Activated CD4-positive, alpha-beta memory T cell treated with anti-CD3 and anti-CD28 coated beads for 36 hours (primary cell): ENCODE measurements at regions not wholly inside any gene's neighbourhood (a gene's known extent, or its start where the extent isn't known, plus 50 kb on each side); places are given as distances from the start of the nearest gene placed in this dataset.
"Not testable (repeated sequence)": the region's sequence is repeated elsewhere in the genome, so short reads cannot be mapped to it uniquely, and the experiment has no call there.

ENCODE experiments used
- CTCF ChIA-PET: fragments of 350-600 bp; sonication (Branson Sonifier 250); formaldehyde crosslinking; loops from one replicate; lab custom pipeline; 2021; ENCODE audit warnings: antibody characterized with exemption, inconsistent platforms; lab: Charles Lee
- POLR2A ChIA-PET: fragments of 350-600 bp; sonication (Branson Sonifier 250); formaldehyde crosslinking; loops from one replicate; lab custom pipeline; 2021; ENCODE audit warnings: antibody characterized with exemption; lab: Charles Lee
- DNase-seq: peaks from one replicate; pipeline ENCODE4 v3.0.0-alpha.2; 2020
- H3K27ac Mint-ChIP-seq: one replicate; pipeline ENCODE4 v1.8.0; 2021; ENCODE audit warnings: mixed read lengths
- H3K27me3 Mint-ChIP-seq: one replicate; pipeline ENCODE4 v1.8.0; 2021; ENCODE audit warnings: mixed read lengths
- H3K36me3 Mint-ChIP-seq: one replicate; pipeline ENCODE4 v1.8.0; 2021; ENCODE audit warnings: mixed read lengths
- H3K4me1 Mint-ChIP-seq: one replicate; pipeline ENCODE4 v1.8.0; 2021; ENCODE audit warnings: low read depth, mixed read lengths
- H3K4me3 Mint-ChIP-seq: one replicate; pipeline ENCODE4 v1.8.0; 2021; ENCODE audit warnings: mild to moderate bottlenecking, mixed read lengths
- H3K9me3 Mint-ChIP-seq: one replicate; pipeline ENCODE4 v1.8.0; 2021; ENCODE audit warnings: mixed read lengths
- intact Hi-C: fragments of 100-400 bp; cut with micrococcal nuclease; formaldehyde crosslinking; loops from one replicate; pipeline ENCODE4 v1.15.1; 2023

DNA sequence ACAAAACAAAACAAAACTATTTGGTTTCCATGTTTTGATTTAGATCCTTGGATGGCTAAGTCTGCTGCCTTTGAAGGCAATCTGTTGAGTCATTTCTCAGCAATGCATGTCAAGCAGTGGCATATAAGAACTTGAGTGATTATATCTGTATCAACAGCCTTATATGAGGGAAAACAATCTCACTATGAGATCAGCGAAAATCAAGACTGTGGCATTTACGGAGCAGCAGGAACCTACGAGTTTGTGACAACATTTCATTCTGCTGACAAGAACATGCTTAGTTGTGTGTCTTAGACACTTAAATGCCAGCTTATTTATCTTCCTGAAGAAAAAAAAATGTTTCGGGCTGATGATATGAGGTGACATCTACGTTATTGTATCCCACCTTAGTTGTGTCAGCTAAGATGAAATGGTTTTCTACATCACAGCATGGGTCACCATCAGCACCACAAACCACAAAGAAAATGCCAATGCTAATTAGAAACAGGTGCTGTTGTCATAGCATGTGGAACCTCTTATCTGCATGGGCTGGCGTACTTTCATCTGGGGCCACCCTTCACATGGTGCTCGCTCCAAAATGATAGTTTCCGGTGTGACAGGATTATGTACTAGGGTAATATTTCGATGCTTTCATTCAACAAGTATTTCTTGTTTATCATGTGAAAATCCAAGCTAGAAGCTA, 1085.5 kb downstream of the SORCS1 start:
- no peak overlapping the region for H3K4me3 Mint-ChIP-seq
- intact Hi-C loops, result no loop called here
- H3K27me3 Mint-ChIP-seq, result no peaks in the 10 kb centered on the region
- H3K9me3 Mint-ChIP-seq, result peaks cover 6% of the 10 kb centered on the region
- no peaks in the 10 kb centered on the region for H3K36me3 Mint-ChIP-seq
- no peak for DNase-seq
- no peaks in the 10 kb centered on the region for H3K4me1 Mint-ChIP-seq
- CTCF ChIA-PET, result no interaction called here
- POLR2A ChIA-PET, result no interaction called here
- H3K27ac Mint-ChIP-seq, result no peak overlapping the region

GRCh38 chr10:106076496-106076895, 1088.0 kb downstream of the SORCS1 start:
- CTCF ChIA-PET, result no interaction called here
- intact Hi-C loops, result no loop called here
- no peaks in the 10 kb centered on the region for H3K36me3 Mint-ChIP-seq
- H3K27ac Mint-ChIP-seq, result no peak overlapping the region
- H3K4me1 Mint-ChIP-seq, result no peaks in the 10 kb centered on the region
- no peaks in the 10 kb centered on the region for H3K27me3 Mint-ChIP-seq
- H3K9me3 Mint-ChIP-seq, result peaks cover 9% of the 10 kb centered on the region
- no peak for DNase-seq
- no peak overlapping the region for H3K4me3 Mint-ChIP-seq
- POLR2A ChIA-PET, result no interaction called here

DNA sequence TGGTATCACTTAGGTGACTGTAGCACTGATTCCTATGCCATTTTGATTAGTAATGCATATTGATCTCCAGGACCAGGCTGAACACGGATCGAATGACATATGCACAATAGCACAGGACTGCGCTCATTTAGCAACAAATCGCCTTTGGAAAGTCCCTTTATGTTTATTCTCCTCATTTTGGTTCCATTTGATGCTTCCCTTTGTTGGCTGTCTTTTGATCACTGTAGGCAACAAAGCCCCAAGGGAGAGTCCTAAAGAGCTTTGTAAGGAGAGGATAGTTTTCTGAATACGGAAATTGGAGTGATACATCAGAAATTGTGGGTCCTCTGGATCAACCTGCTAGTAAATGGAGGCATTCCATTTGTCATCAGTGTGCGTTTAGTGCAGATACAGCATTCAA, 1111.4 kb downstream of the SORCS1 start:
- ChIA-PET CTCF (no interaction called here), POLR2A (no interaction called here)
- no peak for DNase-seq
- no peaks in the 10 kb centered on the region for H3K27me3 Mint-ChIP-seq
- H3K4me1 Mint-ChIP-seq, result no peaks in the 10 kb centered on the region
- intact Hi-C loops, result no loop called here
- H3K4me3 Mint-ChIP-seq, result no peak overlapping the region
- H3K9me3 Mint-ChIP-seq, result no peaks in the 10 kb centered on the region
- no peaks in the 10 kb centered on the region for H3K36me3 Mint-ChIP-seq
- H3K27ac Mint-ChIP-seq, result no peak overlapping the region

DNA sequence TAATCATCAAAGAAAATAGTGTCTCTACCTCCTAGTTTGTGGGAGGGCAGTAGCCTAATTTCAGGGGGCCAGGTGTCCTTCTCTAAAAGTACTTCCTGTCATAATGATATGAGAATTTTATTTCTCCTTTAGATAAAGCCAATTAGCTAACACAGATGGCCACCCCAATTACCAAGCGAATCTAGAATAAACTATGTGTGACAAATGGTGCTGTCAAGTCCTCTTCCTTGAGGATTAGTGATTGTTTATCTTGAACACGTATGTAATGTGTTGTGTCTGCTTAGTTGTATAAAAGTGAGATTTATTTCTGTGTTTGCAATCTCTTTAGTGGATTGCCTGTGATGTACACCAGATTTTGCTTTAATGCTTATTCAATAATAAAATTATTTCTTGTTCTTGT, 1120.0 kb downstream of the SORCS1 start:
- POLR2A ChIA-PET, result no interaction called here
- H3K9me3 Mint-ChIP-seq, result peaks cover 9% of the 10 kb centered on the region
- no peak for DNase-seq

DNA sequence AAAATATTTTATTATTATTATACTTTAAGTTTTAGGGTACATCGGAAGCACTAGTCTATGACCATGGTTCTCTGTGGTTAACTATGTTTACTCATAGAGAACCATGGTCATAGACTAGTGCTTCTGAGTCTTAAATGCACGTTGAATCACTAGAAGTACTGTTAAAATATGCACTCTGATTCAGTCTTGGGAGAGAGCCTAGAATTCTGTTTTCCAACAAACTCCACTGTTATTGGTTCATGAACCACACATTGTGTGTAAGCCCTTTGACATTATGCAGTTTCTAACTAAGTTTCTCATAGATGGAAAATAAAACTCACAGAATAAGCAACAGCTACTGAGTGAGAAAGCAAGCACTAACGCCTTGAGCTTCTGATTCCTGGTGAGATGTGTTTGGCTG, 1120.6 kb downstream of the SORCS1 start:
- Mint-ChIP-seq H3K27ac (no peak overlapping the region), H3K4me1 (no peaks in the 10 kb centered on the region), H3K4me3 (no peak overlapping the region), H3K9me3 (peaks cover 9% of the 10 kb centered on the region), H3K27me3 (no peaks in the 10 kb centered on the region), H3K36me3 (no peaks in the 10 kb centered on the region)
- ChIA-PET POLR2A (no interaction called here), CTCF (no interaction called here)
- no peak for DNase-seq
- intact Hi-C loops, result no loop called here

More for the DNA sequence above, 1120.0 kb downstream of the SORCS1 start:
- no peak overlapping the region for H3K27ac Mint-ChIP-seq
- CTCF ChIA-PET, result no interaction called here
- no peaks in the 10 kb centered on the region for H3K36me3 Mint-ChIP-seq
- no peaks in the 10 kb centered on the region for H3K27me3 Mint-ChIP-seq
- H3K4me3 Mint-ChIP-seq, result no peak overlapping the region
- intact Hi-C loops, result no loop called here
- no peaks in the 10 kb centered on the region for H3K4me1 Mint-ChIP-seq

DNA sequence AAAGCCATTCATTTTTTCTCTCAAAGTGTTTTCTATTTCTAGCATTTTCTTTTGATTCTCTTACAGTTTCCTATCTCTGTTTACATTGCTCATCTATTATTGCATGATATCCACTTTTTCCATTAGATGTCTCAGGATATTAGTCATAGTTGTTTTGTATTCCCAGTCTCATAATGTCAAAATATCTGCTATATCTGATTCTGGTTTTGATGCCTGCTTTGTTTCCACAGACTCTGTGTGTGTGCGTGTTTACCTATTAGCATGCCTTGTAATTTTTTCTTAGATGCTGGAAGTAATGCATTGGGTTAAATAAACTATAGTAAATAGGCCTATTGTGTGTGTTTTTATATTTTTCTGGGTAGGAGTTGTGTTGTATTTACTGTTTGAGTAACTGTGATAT, 1126.3 kb downstream of the SORCS1 start:
- intact Hi-C loops, result no loop called here
- ChIA-PET CTCF (interaction anchor here (0.8 kb wide), 1 partner anchor 688 kb away, joined by 3 read pairs; no protein-coding TSS in a partner anchor), POLR2A (no interaction called here)
- H3K27ac Mint-ChIP-seq, result no peak overlapping the region
- peaks cover 11% of the 10 kb centered on the region for H3K9me3 Mint-ChIP-seq
- DNase-seq, result no peak
- no peak overlapping the region for H3K4me3 Mint-ChIP-seq
- no peaks in the 10 kb centered on the region for H3K27me3 Mint-ChIP-seq
- no peaks in the 10 kb centered on the region for H3K4me1 Mint-ChIP-seq
- no peaks in the 10 kb centered on the region for H3K36me3 Mint-ChIP-seq

- intact Hi-C loops, result no loop called here
- DNase-seq, result no peak
- no peaks in the 10 kb centered on the region for H3K36me3 Mint-ChIP-seq
- no peaks in the 10 kb centered on the region for H3K27me3 Mint-ChIP-seq
- H3K4me1 Mint-ChIP-seq, result no peaks in the 10 kb centered on the region
- ChIA-PET CTCF (no interaction called here), POLR2A (no interaction called here)
- H3K4me3 Mint-ChIP-seq, result no peak overlapping the region
- peaks cover 7% of the 10 kb centered on the region for H3K9me3 Mint-ChIP-seq
- no peak overlapping the region for H3K27ac Mint-ChIP-seq
Measured at GRCh38 chr10:106033065-106033464, 1131.4 kb downstream of the SORCS1 start.

DNA sequence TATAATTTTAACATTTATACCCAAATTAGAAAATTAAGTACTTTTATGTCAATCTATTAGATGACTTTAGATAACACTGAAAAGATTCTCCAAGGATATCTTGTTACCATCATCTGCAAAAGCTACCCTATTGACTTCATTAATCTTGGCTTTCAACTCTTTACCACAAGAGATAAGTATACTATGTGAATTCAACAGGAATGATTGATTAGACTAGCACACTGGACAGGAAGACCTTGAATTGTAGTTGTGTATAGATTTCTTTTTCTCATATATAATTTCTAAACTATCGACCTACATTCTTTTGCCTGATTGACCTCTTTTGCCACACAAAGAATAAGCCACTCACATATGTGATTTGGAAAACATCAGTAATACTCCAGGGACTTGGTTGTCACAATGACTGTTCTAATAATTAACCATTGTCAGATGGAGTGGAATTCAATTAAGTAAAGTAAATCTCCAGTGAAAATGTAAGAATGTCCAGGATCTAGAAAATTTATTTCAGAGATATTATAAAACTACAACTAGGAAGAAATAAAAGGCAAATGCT, 1132.0 kb downstream of the SORCS1 start:
- intact Hi-C loops, result no loop called here
- no peak overlapping the region for H3K27ac Mint-ChIP-seq
- CTCF ChIA-PET, result no interaction called here

GRCh38 chr10:106027240-106027639, 1137.3 kb downstream of the SORCS1 start:
- intact Hi-C loops, result no loop called here
- H3K27me3 Mint-ChIP-seq, result no peaks in the 10 kb centered on the region
- ChIA-PET POLR2A (no interaction called here), CTCF (no interaction called here)
- no peak overlapping the region for H3K4me3 Mint-ChIP-seq
- H3K4me1 Mint-ChIP-seq, result no peaks in the 10 kb centered on the region
- peaks cover 5% of the 10 kb centered on the region for H3K9me3 Mint-ChIP-seq
- H3K27ac Mint-ChIP-seq, result no peak overlapping the region
- no peaks in the 10 kb centered on the region for H3K36me3 Mint-ChIP-seq
- DNase-seq, result no peak

More for the DNA sequence above, 1132.0 kb downstream of the SORCS1 start:
- POLR2A ChIA-PET, result no interaction called here
- no peaks in the 10 kb centered on the region for H3K4me1 Mint-ChIP-seq
- H3K36me3 Mint-ChIP-seq, result no peaks in the 10 kb centered on the region
- H3K4me3 Mint-ChIP-seq, result no peak overlapping the region
- no peak for DNase-seq
- H3K27me3 Mint-ChIP-seq, result no peaks in the 10 kb centered on the region
- peaks cover 5% of the 10 kb centered on the region for H3K9me3 Mint-ChIP-seq

DNA sequence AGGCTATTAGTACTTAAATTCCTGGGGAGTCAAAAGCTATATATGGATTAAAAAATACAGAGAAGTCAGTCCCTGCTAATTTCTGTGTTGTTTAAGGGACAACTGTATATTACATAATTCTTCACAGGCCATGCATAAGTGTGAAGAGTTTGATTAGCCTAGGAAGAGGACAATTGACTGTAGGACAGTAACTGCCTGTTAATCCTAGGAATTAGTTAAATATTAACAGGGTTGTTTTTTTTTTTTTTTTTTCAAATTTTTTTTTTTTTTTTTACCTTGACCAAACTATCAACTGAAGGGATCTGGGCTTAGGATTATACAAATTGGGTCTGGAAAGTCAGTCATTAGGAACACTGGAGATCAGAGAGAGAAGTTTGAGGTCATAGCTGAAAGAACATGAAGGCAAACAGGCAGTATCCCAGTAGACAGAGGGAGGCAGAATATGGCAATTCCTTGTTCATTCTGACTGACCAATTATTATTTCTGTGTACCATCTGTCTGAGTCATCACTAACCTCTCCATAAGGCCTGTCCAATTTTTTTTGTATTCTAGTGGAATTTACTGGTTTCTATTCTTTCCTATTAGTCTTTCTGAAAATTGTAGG, 1139.2 kb downstream of the SORCS1 start:
- H3K4me3 Mint-ChIP-seq, result no peak overlapping the region
- CTCF ChIA-PET, result no interaction called here
- no peak overlapping the region for H3K27ac Mint-ChIP-seq
- H3K27me3 Mint-ChIP-seq, result no peaks in the 10 kb centered on the region
- H3K4me1 Mint-ChIP-seq, result no peaks in the 10 kb centered on the region
- intact Hi-C loops, result no loop called here
- POLR2A ChIA-PET, result no interaction called here
- no peak for DNase-seq
- peaks cover 10% of the 10 kb centered on the region for H3K9me3 Mint-ChIP-seq
- no peaks in the 10 kb centered on the region for H3K36me3 Mint-ChIP-seq

DNA sequence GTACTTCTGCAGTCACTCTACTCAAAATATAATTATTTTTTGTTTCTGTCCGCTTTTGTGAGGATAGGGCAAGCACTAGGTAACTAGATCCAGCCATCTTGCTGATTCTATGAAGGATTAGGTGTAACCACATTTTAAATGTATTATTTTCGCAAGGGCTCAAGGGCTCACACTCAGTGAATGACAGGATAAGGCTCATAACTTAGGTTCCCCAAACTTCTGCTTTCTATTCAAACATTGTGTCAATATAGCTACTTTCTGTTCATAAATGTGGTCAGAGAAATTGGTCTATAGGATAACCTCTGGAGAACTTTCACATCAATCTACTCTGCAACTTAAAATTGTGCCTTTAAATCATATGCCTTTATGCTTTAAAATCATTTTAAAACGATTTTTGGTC, 1141.2 kb downstream of the SORCS1 start:
- Mint-ChIP-seq H3K4me1 (no peaks in the 10 kb centered on the region), H3K27ac (no peak overlapping the region), H3K9me3 (peaks cover 5% of the 10 kb centered on the region), H3K36me3 (no peaks in the 10 kb centered on the region), H3K4me3 (no peak overlapping the region), H3K27me3 (no peaks in the 10 kb centered on the region)
- ChIA-PET POLR2A (no interaction called here), CTCF (no interaction called here)
- no peak for DNase-seq
- intact Hi-C loops, result no loop called here

DNA sequence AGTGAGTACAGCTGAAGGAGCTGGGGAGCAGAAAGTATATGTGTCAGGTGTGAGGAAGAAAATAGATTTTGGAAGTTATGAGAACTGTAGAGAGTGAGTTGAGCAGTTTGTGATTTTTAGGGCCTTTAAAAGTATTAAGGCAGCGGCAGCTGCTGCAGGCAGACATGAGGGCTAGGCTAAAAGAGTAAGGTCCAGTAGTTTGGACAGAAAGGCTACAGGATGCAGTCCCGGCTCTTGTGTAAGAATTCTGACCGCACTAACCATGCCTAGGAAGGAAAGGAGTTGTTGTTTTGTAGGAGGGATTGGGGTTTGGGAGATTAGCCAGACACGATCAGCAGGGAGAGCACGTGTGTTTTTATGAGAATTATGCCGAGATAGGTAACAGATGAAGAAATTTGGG, 1144.9 kb downstream of the SORCS1 start:
- CTCF ChIA-PET, H3K27me3 Mint-ChIP-seq, intact Hi-C loops, H3K4me1 Mint-ChIP-seq, POLR2A ChIA-PET, H3K27ac Mint-ChIP-seq, DNase-seq, H3K4me3 Mint-ChIP-seq, H3K36me3 Mint-ChIP-seq: not testable (repeated sequence)
- H3K9me3 Mint-ChIP-seq, result peaks cover 15% of the 10 kb centered on the region
